ENCODE measurements at regions not wholly inside any gene's neighbourhood (a gene's known extent, or its start where the extent isn't known, plus 50 kb on each side); places are given as distances from the start of the nearest gene placed in this dataset.
"Not testable (repeated sequence)": the region's sequence is repeated elsewhere in the genome, so short reads cannot be mapped to it uniquely, and the experiment has no call there.

DNA sequence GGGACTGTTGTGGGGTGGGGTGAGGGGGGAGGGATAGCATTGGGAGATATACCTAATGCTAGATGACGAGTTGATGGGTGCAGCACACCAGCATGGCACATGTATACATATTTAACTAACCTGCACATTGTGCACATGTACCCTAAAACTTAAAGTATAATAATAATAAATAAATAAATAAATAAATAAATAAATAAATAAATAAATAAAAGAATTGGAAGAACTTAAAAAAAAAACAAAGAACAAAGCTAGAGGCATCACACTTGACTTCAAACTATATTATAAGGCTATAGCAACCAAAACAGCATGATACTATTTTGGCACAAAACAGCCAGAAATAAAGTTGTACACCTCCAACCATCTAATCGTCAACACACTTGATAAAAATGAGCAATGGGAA lies 106.5 kb upstream of the NDST3 start:
- TF ChIP-seq CTCF, POLR2A (IDR thresholded peaks at IDR 0.05): not testable (repeated sequence)

Data from Peyer's patch (tissue), 4 donors.